Vagina (tissue), 2 donors: ENCODE measurements at regions not wholly inside any gene's neighbourhood (a gene's known extent, or its start where the extent isn't known, plus 50 kb on each side); places are given as distances from the start of the nearest gene placed in this dataset.

Experiments
- DNase-seq, 2 donors: peaks; one replicate each; pipeline ENCODE4 v3.0.0-alpha.2; 2017; ENCODE audit errors: extremely low spot score in 2 of 2
- H3K27ac ChIP-seq: fragments of 200-600 bp; sonication (generic); one replicate; pipeline ENCODE4 v1.5.1; 2019
- H3K27me3 ChIP-seq: fragments of 200-600 bp; sonication (generic); one replicate; pipeline ENCODE4 v1.5.1; 2019
- H3K36me3 ChIP-seq, 2 donors: fragments of 200-600 bp; sonication (generic); one replicate each; pipeline ENCODE4 v1.5.1; 2017 to 2019
- H3K4me1 ChIP-seq: fragments of 200-600 bp; sonication (generic); one replicate; pipeline ENCODE4 v1.5.1; 2019
- H3K4me3 ChIP-seq, 2 donors: fragments of 200-600 bp; sonication (generic); 1 replicate in 1 of 2; 2 replicates in 1 of 2; pipeline ENCODE4 v1.5.1; 2016 to 2019
- H3K9me3 ChIP-seq: fragments of 200-600 bp; sonication (generic); one replicate; pipeline ENCODE4 v1.5.1; 2019
- POLR2A ChIP-seq, 2 donors: fragments of 450-650 bp; IDR thresholded peaks; one replicate each; pipeline ENCODE4 v1.6.1; 2017; ENCODE audit warnings: antibody characterized with exemption in 2 of 2, mild to moderate bottlenecking in 2 of 2, moderate library complexity in 2 of 2
- POLR2AphosphoS5 ChIP-seq, 2 donors: sonication (generic); formaldehyde crosslinking; IDR thresholded peaks; one replicate each; pipeline ENCODE4 v1.9.0; 2017; ENCODE audit warnings: antibody characterized with exemption in 2 of 2, mild to moderate bottlenecking in 2 of 2, low read depth in 1 of 2; ENCODE audit not compliant: insufficient read depth in 1 of 2
- intact Hi-C: fragments of 100-400 bp; cut with DNase I; formaldehyde crosslinking; loops from one replicate; pipeline ENCODE4 v1.15.1; 2023
- TF ChIP-seq, protein P1 (sequence below), 3 experiments: fragments of 450-650 bp in 2 of 3; fragments of 200-600 bp in 1 of 3; sonication (generic) in 1 of 3; IDR thresholded peaks; one replicate each; pipeline ENCODE4 v1.5.1; 2017 to 2019; ENCODE audit warnings: antibody characterized with exemption in 3 of 3, mild to moderate bottlenecking in 2 of 3, moderate library complexity in 2 of 3

DNA sequence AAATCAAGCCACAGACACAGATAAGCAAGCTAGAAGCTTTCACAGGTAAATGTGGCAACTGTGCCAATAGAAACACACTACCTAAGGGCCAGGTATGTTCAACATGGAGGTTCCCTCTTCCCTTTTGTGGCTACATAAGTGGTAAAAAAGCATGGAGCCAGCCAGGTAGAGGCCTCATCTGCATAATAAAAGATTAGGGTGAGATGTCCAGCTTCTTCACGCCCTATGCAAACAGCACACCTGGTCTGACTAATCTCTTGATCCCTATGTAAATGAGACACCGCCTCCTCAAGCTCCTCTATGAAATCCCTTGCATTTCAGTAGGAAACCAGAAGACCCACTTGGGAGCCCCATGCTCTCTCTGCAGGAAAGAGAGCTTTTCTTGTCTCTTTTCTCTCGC, 282.2 kb downstream of the NEBL start:
- Histone ChIP-seq H3K9me3 (no peaks in the 10 kb centered on the region), H3K27me3 (no peaks in the 10 kb centered on the region), H3K27ac (no peak overlapping the region), H3K36me3 (no peaks in the 10 kb centered on the region), H3K4me3 (no peak overlapping the region), H3K4me1 (no peaks in the 10 kb centered on the region)
- no peak for TF ChIP-seq POLR2AphosphoS5 (IDR thresholded peaks at IDR 0.05; ENCODE audit: insufficient read depth in 1 of 2, low read depth in 1 of 2)
- TF ChIP-seq POLR2A (IDR thresholded peaks at IDR 0.05) = no peak
- TF ChIP-seq, protein P1, sequence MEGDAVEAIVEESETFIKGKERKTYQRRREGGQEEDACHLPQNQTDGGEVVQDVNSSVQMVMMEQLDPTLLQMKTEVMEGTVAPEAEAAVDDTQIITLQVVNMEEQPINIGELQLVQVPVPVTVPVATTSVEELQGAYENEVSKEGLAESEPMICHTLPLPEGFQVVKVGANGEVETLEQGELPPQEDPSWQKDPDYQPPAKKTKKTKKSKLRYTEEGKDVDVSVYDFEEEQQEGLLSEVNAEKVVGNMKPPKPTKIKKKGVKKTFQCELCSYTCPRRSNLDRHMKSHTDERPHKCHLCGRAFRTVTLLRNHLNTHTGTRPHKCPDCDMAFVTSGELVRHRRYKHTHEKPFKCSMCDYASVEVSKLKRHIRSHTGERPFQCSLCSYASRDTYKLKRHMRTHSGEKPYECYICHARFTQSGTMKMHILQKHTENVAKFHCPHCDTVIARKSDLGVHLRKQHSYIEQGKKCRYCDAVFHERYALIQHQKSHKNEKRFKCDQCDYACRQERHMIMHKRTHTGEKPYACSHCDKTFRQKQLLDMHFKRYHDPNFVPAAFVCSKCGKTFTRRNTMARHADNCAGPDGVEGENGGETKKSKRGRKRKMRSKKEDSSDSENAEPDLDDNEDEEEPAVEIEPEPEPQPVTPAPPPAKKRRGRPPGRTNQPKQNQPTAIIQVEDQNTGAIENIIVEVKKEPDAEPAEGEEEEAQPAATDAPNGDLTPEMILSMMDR (IDR thresholded peaks at IDR 0.05) = no peak
- intact Hi-C loops = no loop called here
- no peak for DNase-seq

DNA sequence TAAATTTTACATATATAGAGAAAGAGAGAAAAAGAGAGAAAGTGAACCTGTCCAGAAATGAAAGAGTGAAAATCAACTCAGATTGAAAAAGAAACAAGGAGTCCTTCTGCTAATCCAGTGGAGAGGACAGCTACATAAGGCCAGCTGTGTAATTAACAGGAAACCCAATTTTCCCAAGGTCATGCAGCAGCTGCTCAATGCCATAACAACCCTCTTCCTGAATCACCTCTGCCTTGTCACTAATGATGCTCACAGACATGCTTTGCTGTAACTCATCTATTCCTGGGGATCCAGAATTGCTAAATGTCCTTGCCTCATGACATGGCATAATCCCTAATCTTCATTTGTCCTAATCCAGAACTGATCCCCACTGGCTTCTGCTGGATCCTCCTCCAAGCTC, 288.6 kb downstream of the NEBL start:
- no peak for TF ChIP-seq POLR2AphosphoS5 (IDR thresholded peaks at IDR 0.05; ENCODE audit: insufficient read depth in 1 of 2, low read depth in 1 of 2)
- H3K27ac ChIP-seq = no peak overlapping the region
- DNase-seq = no peak

DNA sequence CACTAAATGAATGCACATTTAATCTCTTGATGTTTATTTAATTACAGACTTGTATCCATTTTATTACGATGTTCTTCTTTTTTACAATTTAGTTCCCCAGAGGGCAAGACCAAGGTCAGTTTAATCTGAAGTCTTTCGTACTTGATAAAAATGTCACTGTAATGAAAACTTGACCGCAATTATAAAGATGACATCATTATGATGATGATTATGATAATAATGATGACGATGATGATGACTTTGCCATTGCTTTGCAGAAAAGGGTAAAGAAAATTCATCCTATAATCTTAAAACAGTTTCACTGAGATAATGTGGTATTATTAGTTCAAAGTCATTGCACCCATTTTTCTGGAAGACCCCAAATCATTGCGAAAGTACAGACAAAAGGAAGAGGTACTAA, 290.1 kb downstream of the NEBL start:
- DNase-seq = no peak
- Histone ChIP-seq H3K4me3 (no peak overlapping the region), H3K27me3 (no peaks in the 10 kb centered on the region), H3K9me3 (no peaks in the 10 kb centered on the region), H3K27ac (no peak overlapping the region), H3K4me1 (no peaks in the 10 kb centered on the region), H3K36me3 (no peaks in the 10 kb centered on the region)
- TF ChIP-seq, protein P1 (IDR thresholded peaks at IDR 0.05) = no peak
- intact Hi-C loops = no loop called here

More for the DNA sequence above, 288.6 kb downstream of the NEBL start:
- intact Hi-C loops = no loop called here
- no peaks in the 10 kb centered on the region for H3K9me3 ChIP-seq
- no peaks in the 10 kb centered on the region for H3K4me1 ChIP-seq
- H3K4me3 ChIP-seq = no peak overlapping the region
- no peaks in the 10 kb centered on the region for H3K36me3 ChIP-seq
- H3K27me3 ChIP-seq = no peaks in the 10 kb centered on the region

DNA sequence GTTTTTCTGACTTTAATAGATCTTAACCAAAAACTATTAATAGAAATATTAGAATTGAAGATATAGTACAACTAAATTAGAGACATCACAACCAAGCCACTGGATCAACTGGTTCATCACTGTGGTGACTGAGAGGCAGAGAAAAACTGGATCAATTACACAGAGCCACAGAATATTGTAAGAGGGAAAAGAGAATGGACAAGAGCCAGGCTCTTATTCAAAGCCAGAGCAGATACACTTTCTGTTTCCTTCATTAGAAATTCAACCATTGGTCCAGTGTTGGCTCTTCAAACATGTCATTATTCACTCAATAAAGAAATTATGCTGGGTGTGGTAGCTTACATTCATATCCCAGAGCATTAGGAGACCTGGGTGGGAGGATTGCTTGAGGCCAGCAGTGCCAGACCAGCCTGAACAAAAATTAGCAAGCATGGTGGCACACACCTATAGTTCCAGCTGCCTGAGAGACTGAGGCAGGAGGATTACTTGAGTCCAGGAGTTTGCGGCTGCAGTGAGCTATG, 295.1 kb downstream of the NEBL start:
- intact Hi-C loops = no loop called here
- H3K9me3 ChIP-seq = no peaks in the 10 kb centered on the region
- H3K27me3 ChIP-seq = no peaks in the 10 kb centered on the region
- peaks cover 3% of the 10 kb centered on the region for H3K4me1 ChIP-seq
- no peak for DNase-seq
- no peaks in the 10 kb centered on the region for H3K36me3 ChIP-seq
- no peak for TF ChIP-seq POLR2AphosphoS5 (IDR thresholded peaks at IDR 0.05; ENCODE audit: insufficient read depth in 1 of 2, low read depth in 1 of 2)
- TF ChIP-seq, protein P1 (IDR thresholded peaks at IDR 0.05) = no peak
- no peak for TF ChIP-seq POLR2A (IDR thresholded peaks at IDR 0.05)
- H3K4me3 ChIP-seq = no peak overlapping the region
- no peak overlapping the region for H3K27ac ChIP-seq

DNA sequence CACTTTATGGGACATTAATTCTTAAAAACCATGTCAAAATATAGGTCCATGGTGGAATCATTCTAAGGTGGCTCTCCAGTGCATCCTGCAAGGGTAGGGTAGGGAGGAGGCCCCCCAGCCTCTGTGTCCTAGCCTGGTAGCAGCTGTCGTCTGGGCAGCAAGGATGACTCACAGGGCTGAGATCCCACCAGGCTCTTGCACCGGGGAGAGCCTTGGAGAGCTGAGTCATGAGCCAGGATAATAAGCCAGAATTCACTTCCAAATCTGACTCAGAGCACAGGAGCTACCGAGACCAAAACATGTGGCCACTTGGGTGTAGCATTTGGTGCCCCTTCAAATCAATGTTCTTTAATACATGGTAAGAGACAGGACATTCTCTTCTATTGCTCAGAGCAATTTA, 298.5 kb downstream of the NEBL start:
- Histone ChIP-seq H3K36me3 (no peaks in the 10 kb centered on the region), H3K27me3 (no peaks in the 10 kb centered on the region), H3K9me3 (no peaks in the 10 kb centered on the region), H3K4me3 (no peak overlapping the region), H3K4me1 (peaks cover 5% of the 10 kb centered on the region), H3K27ac (no peak overlapping the region)
- TF ChIP-seq POLR2A (IDR thresholded peaks at IDR 0.05) (no peak), POLR2AphosphoS5 (IDR thresholded peaks at IDR 0.05; ENCODE audit: insufficient read depth in 1 of 2, low read depth in 1 of 2) (peak in 1 of 2 donors; percentile 27)
- intact Hi-C loops = no loop called here
- no peak for DNase-seq

DNA sequence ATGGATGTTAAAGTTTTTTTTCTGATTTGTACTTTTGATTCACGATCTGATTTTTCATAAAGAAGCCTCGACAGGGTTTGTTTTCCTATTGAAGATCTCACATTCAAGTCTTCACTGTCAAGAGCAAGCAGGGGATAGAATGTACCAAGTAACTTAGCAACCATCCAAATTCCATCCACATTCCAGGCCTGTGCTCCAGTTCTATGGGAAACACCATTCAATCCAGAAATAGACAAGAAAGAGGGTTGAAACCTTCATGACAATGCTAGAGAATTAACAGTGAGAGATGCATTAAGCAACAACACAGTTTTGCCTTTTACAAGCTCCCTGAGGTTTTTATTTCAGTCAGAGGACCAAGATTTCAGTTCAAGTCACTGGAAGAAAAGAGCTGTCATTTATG, 300.2 kb downstream of the NEBL start:
- no peak for DNase-seq
- Histone ChIP-seq H3K9me3 (no peaks in the 10 kb centered on the region), H3K27ac (no peak overlapping the region), H3K36me3 (no peaks in the 10 kb centered on the region), H3K4me3 (no peak overlapping the region), H3K4me1 (peaks cover 5% of the 10 kb centered on the region), H3K27me3 (no peaks in the 10 kb centered on the region)
- TF ChIP-seq POLR2AphosphoS5 (IDR thresholded peaks at IDR 0.05; ENCODE audit: insufficient read depth in 1 of 2, low read depth in 1 of 2) = no peak
- TF ChIP-seq, protein P1 (IDR thresholded peaks at IDR 0.05) = no peak
- intact Hi-C loops = no loop called here
